K562 (cell line): ENCODE measurements at regions not wholly inside any gene's neighbourhood (a gene's known extent, or its start where the extent isn't known, plus 50 kb on each side); places are given as distances from the start of the nearest gene placed in this dataset.

Experiments used
- ARHGAP35 ChIP-seq: fragments of 450-650 bp; IDR thresholded peaks from 2 replicates; pipeline ENCODE4 v1.6.1; 2018; ENCODE audit not compliant: partially characterized antibody
- CBFB ChIP-seq: sonication (generic); formaldehyde crosslinking; IDR thresholded peaks from 2 replicates; pipeline ENCODE4 v1.4.0; 2020; ENCODE audit warnings: mild to moderate bottlenecking, missing genetic modification reagents
- DMBX1 ChIP-seq: fragments of 250-450 bp; sonication (Bioruptor Pico); IDR thresholded peaks from 2 replicates; pipeline ENCODE4 v1.8.0; 2022; ENCODE audit warnings: inconsistent platforms, mild to moderate bottlenecking, moderate library complexity, borderline replicate concordance
- FOXK2 ChIP-seq, 2 experiments: fragments of 450-650 bp; IDR thresholded peaks in 1 of 2; conservative IDR thresholded peaks in 1 of 2; 2 replicates each; pipeline ENCODE4 v1.6.1; 2016; ENCODE audit warnings: low read depth in 2 of 2, mild to moderate bottlenecking in 1 of 2
- MAFK ChIP-seq: IDR thresholded peaks from 2 replicates; pipeline ENCODE4 v1.6.1; 2011; ENCODE audit warnings: low read length, improper control_type of control experiment
- MBD2 ChIP-seq: sonication (generic); IDR thresholded peaks from 2 replicates; pipeline ENCODE4 v1.6.1; 2016; ENCODE audit warnings: low read depth, borderline replicate concordance
- NFYB ChIP-seq: IDR thresholded peaks from 2 replicates; pipeline ENCODE4 v1.6.1; 2011; ENCODE audit warnings: mild to moderate bottlenecking, moderate library complexity; ENCODE audit not compliant: insufficient read length; ENCODE audit errors: extremely low read depth
- RBBP5 ChIP-seq: fragments of 200-600 bp; sonication (generic); IDR thresholded peaks from 2 replicates; pipeline ENCODE4 v1.6.1; 2012; ENCODE audit warnings: borderline replicate concordance, mild to moderate bottlenecking, low read length, control low read depth, inconsistent platforms; ENCODE audit not compliant: insufficient read depth, poor library complexity, severe bottlenecking
- RNF2 ChIP-seq: sonication (generic); IDR thresholded peaks from 2 replicates; pipeline ENCODE4 v1.6.1; 2016
- SMAD2 ChIP-seq: fragments of 150-350 bp; IDR thresholded peaks from 2 replicates; pipeline ENCODE4 v1.6.1; 2014; ENCODE audit warnings: low read depth, mild to moderate bottlenecking, low read length
- TAF7 ChIP-seq: fragments of 450-650 bp; IDR thresholded peaks from 2 replicates; pipeline ENCODE4 v1.6.1; 2016; ENCODE audit warnings: missing genetic modification characterization, missing compliant biosample characterization
- XRCC5 ChIP-seq: fragments of 200-400 bp; formaldehyde crosslinking; IDR thresholded peaks from 2 replicates; pipeline ENCODE4 v1.6.1; 2017; ENCODE audit warnings: low read depth, mild to moderate bottlenecking, low read length
- ZC3H11A ChIP-seq: IDR thresholded peaks from 2 replicates; pipeline ENCODE4 v1.6.1; 2012; ENCODE audit warnings: low read depth, low read length, improper control_type of control experiment
- ZNF263 ChIP-seq: sonication (generic); formaldehyde crosslinking; IDR thresholded peaks from 2 replicates; pipeline ENCODE4 v1.8.0; 2022; ENCODE audit warnings: mild to moderate bottlenecking, missing genetic modification reagents, borderline replicate concordance
- ZNF274 ChIP-seq: IDR thresholded peaks from 2 replicates; pipeline ENCODE4 v1.6.1; 2011; ENCODE audit warnings: low read depth, mild to moderate bottlenecking, low read length, moderate library complexity, borderline replicate concordance
- ZNF324 ChIP-seq: fragments of 250-450 bp; sonication (Bioruptor Pico); IDR thresholded peaks from 2 replicates; pipeline ENCODE4 v1.4.0; 2020; ENCODE audit warnings: mild to moderate bottlenecking
- ZNF551 ChIP-seq: fragments of 250-450 bp; sonication (Bioruptor Pico); IDR thresholded peaks from 2 replicates; pipeline ENCODE4 v1.5.0; 2021; ENCODE audit warnings: mild to moderate bottlenecking, moderate library complexity
- TF ChIP-seq, protein P1 (sequence below): sonication (generic); formaldehyde crosslinking; IDR thresholded peaks from 2 replicates; pipeline ENCODE4 v1.9.0; 2022; ENCODE audit warnings: mild to moderate bottlenecking, missing genetic modification reagents
- TF ChIP-seq, protein P2 (sequence below), 2 experiments: IDR thresholded peaks in 1 of 2; conservative IDR thresholded peaks in 1 of 2; 2 replicates each; pipeline ENCODE4 v1.6.1; 2016; ENCODE audit warnings: low read depth in 2 of 2, mild to moderate bottlenecking in 1 of 2, missing compliant biosample characterization in 1 of 2, missing genetic modification characterization in 1 of 2, moderate library complexity in 1 of 2
- TF ChIP-seq, protein P3 (sequence below): fragments of 450-650 bp; IDR thresholded peaks from 2 replicates; pipeline ENCODE4 v1.6.1; 2017; ENCODE audit warnings: mild to moderate bottlenecking, moderate library complexity
- TF ChIP-seq, protein P4 (sequence below): IDR thresholded peaks from 2 replicates; pipeline ENCODE4 v1.6.1; 2016; ENCODE audit warnings: missing genetic modification characterization, missing compliant biosample characterization

DNA sequence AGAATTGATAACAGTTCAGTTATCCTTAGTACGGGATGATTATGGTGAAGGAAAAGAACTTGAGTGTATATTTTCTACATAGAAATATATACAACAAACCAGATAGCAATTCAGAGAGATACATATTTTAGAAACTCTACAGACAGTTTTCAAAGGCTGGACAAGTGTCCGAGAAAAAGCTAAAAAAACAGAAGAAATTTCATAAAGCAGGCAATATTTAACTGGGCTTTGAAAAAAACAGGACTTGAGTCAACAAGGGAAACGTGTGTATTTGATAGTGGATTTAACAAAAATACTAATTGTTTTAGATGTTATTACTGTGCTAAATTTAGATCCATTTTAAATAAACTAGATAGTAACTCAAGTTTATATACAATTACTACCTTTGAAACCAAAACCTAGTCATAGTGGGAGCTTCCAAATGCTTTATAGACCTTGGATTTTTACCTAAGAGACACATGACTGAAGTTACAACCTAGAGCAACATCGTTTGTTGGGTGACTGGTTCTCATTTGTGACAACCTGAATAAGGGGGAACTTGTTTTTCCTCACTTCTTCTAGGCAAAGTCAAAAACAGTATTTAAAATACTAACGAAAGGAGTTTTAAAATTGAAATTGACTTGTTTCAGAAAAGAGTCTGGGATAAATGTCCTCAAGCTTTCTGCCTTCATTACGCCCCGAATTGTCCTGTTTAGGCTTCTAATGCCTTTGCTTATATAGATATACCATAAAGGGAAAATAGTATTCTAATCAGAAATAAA lies 116.7 kb upstream of the PRSS16 start (continued):
- TF ChIP-seq, protein P1, sequence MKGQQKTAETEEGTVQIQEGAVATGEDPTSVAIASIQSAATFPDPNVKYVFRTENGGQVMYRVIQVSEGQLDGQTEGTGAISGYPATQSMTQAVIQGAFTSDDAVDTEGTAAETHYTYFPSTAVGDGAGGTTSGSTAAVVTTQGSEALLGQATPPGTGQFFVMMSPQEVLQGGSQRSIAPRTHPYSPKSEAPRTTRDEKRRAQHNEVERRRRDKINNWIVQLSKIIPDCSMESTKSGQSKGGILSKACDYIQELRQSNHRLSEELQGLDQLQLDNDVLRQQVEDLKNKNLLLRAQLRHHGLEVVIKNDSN (CRISPR knock-in tag), result no peak
- TF ChIP-seq, protein P2, sequence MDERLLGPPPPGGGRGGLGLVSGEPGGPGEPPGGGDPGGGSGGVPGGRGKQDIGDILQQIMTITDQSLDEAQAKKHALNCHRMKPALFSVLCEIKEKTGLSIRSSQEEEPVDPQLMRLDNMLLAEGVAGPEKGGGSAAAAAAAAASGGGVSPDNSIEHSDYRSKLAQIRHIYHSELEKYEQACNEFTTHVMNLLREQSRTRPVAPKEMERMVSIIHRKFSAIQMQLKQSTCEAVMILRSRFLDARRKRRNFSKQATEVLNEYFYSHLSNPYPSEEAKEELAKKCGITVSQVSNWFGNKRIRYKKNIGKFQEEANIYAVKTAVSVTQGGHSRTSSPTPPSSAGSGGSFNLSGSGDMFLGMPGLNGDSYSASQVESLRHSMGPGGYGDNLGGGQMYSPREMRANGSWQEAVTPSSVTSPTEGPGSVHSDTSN (CRISPR knock-in tag; IDR thresholded peaks at IDR 0.05; ENCODE audit: low read depth), result no peak
- TF ChIP-seq, protein P2 (tag; conservative IDR thresholded peaks at IDR 0.05; ENCODE audit: low read depth), result no peak
- no peak for TF ChIP-seq FOXK2 (conservative IDR thresholded peaks at IDR 0.05 in 1 of 2, IDR thresholded peaks at IDR 0.05 in 1 of 2; ENCODE audit: low read depth in 2 of 2)
- TF ChIP-seq XRCC5, result no peak
- TF ChIP-seq ZNF324 (CRISPR knock-in tag), result no peak
- TF ChIP-seq CBFB (CRISPR knock-in tag), result no peak
- no peak for TF ChIP-seq ZNF274
- TF ChIP-seq ZNF551 (CRISPR knock-in tag), result no peak
- TF ChIP-seq SMAD2, result no peak
- TF ChIP-seq, protein P3, sequence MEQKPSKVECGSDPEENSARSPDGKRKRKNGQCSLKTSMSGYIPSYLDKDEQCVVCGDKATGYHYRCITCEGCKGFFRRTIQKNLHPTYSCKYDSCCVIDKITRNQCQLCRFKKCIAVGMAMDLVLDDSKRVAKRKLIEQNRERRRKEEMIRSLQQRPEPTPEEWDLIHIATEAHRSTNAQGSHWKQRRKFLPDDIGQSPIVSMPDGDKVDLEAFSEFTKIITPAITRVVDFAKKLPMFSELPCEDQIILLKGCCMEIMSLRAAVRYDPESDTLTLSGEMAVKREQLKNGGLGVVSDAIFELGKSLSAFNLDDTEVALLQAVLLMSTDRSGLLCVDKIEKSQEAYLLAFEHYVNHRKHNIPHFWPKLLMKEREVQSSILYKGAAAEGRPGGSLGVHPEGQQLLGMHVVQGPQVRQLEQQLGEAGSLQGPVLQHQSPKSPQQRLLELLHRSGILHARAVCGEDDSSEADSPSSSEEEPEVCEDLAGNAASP, result no peak
- TF ChIP-seq RBBP5, result no peak
- no peak for TF ChIP-seq MBD2
- no peak for TF ChIP-seq MAFK
- TF ChIP-seq, protein P4, sequence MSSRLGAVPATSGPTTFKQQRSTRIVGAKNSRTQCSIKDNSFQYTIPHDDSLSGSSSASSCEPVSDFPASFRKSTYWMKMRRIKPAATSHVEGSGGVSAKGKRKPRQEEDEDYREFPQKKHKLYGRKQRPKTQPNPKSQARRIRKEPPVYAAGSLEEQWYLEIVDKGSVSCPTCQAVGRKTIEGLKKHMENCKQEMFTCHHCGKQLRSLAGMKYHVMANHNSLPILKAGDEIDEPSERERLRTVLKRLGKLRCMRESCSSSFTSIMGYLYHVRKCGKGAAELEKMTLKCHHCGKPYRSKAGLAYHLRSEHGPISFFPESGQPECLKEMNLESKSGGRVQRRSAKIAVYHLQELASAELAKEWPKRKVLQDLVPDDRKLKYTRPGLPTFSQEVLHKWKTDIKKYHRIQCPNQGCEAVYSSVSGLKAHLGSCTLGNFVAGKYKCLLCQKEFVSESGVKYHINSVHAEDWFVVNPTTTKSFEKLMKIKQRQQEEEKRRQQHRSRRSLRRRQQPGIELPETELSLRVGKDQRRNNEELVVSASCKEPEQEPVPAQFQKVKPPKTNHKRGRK, result 0 out of 2 replicates have a peak, but pooled peaks have one; percentile 24
- TF ChIP-seq TAF7 (tag), result no peak
- no peak for TF ChIP-seq RNF2
- no peak for TF ChIP-seq ZC3H11A
- no peak for TF ChIP-seq DMBX1 (CRISPR knock-in tag)
- TF ChIP-seq NFYB, result no peak
- TF ChIP-seq ARHGAP35, result no peak
- 0 out of 2 replicates have a peak, but pooled peaks have one; percentile 26 for TF ChIP-seq ZNF263 (CRISPR knock-in tag)
